GM21515 (cell line): ENCODE measurements at regions not wholly inside any gene's neighbourhood (a gene's known extent, or its start where the extent isn't known, plus 50 kb on each side); places are given as distances from the start of the nearest gene placed in this dataset.

Source experiments
- ATAC-seq: cut with Tn5 transposase; IDR thresholded peaks from one replicate; pipeline ENCODE4 v1.9.1; 2021; ENCODE audit not compliant: unreplicated experiment

- no peak for ATAC-seq
Measured at GRCh38 chr12:92089559-92089958, 56.1 kb downstream of the BTG1 start.

- no peak for ATAC-seq
Measured at GRCh38 chr12:92088805-92089204, 56.8 kb downstream of the BTG1 start.

- ATAC-seq = no peak
Measured at GRCh38 chr12:92085736-92086040, 60.0 kb downstream of the BTG1 start.

GRCh38 chr12:92085040-92085735, 60.5 kb downstream of the BTG1 start:
- no peak for ATAC-seq

GRCh38 chr12:92080911-92081285, 64.7 kb downstream of the BTG1 start:
- ATAC-seq = no peak

- no peak for ATAC-seq
Measured at GRCh38 chr12:92079054-92079385, 66.6 kb downstream of the BTG1 start.

GRCh38 chr12:92078167-92079053, 67.2 kb downstream of the BTG1 start:
- ATAC-seq = no peak

- no peak for ATAC-seq
Measured at GRCh38 chr12:92077530-92077929, 68.1 kb downstream of the BTG1 start.

GRCh38 chr12:92076101-92076500, 69.5 kb downstream of the BTG1 start:
- no peak for ATAC-seq

GRCh38 chr12:92075425-92075914, 70.2 kb downstream of the BTG1 start:
- ATAC-seq = no peak

- ATAC-seq = no peak
Measured at GRCh38 chr12:92074889-92075288, 70.8 kb downstream of the BTG1 start.

GRCh38 chr12:92073094-92073493, 72.6 kb downstream of the BTG1 start:
- ATAC-seq = no peak

GRCh38 chr12:92072112-92072511, 73.5 kb downstream of the BTG1 start:
- no peak for ATAC-seq

- ATAC-seq = no peak
Measured at GRCh38 chr12:92070864-92071445, 74.7 kb downstream of the BTG1 start.

- ATAC-seq = no peak
Measured at GRCh38 chr12:92070054-92070863, 75.4 kb downstream of the BTG1 start.

- ATAC-seq = no peak
Measured at GRCh38 chr12:92068459-92068858, 77.2 kb downstream of the BTG1 start.

GRCh38 chr12:92065639-92066038, 80.0 kb downstream of the BTG1 start:
- ATAC-seq = no peak

GRCh38 chr12:92065018-92065499, 80.6 kb downstream of the BTG1 start:
- no peak for ATAC-seq

GRCh38 chr12:92064422-92064821, 81.2 kb downstream of the BTG1 start:
- no peak for ATAC-seq

- no peak for ATAC-seq
Measured at GRCh38 chr12:92063641-92064040, 82.0 kb downstream of the BTG1 start.
